ENCODE measurements at regions not wholly inside any gene's neighbourhood (a gene's known extent, or its start where the extent isn't known, plus 50 kb on each side); places are given as distances from the start of the nearest gene placed in this dataset.

- TF ChIP-seq ATF3 (IDR thresholded peaks at IDR 0.05; ENCODE audit: insufficient read depth, low read depth, low read length) = no peak
- no peak for TF ChIP-seq RFX5 (IDR thresholded peaks at IDR 0.05; ENCODE audit: borderline replicate concordance, low read depth, low read length)
- TF ChIP-seq EGR1 (IDR thresholded peaks at IDR 0.05; ENCODE audit: borderline replicate concordance, low read depth, low read length) = no peak
- TF ChIP-seq ATF2 (IDR thresholded peaks at IDR 0.05; ENCODE audit: low read length) = no peak
- TF ChIP-seq CREB1 (IDR thresholded peaks at IDR 0.05) = no peak
These were observed 105.5 kb upstream of the MYL2 start (continued) for GRCh38 chr12:111025792-111026430.
